ENCODE measurements at regions not wholly inside any gene's neighbourhood (a gene's known extent, or its start where the extent isn't known, plus 50 kb on each side); places are given as distances from the start of the nearest gene placed in this dataset.

- no peak overlapping the region for H2AK5ac ChIP-seq (ENCODE audit: low read depth, low read length)
- H3K4me1 ChIP-seq (replicated peaks in 1 of 4; ENCODE audit: control insufficient read depth in 3 of 4, insufficient read depth in 4 of 4, low read length in 3 of 4), result no peaks in the 10 kb centered on the region
- H2BK5ac ChIP-seq (ENCODE audit: low read depth, low read length), result no peak overlapping the region
- ChIA-PET CTCF (ENCODE audit: partially characterized antibody) (interaction anchor here (0.8 to 1.2 kb wide), 2 partner anchors 11 to 153 kb away, joined by 3 to 5 read pairs; no protein-coding TSS in a partner anchor), POLR2A (ENCODE audit: partially characterized antibody) (no interaction called here)
- H3K27ac ChIP-seq (ENCODE audit: low read depth, low read length), result no peak overlapping the region
- H3K18ac ChIP-seq (ENCODE audit: extremely low read depth, low read length), result no peak overlapping the region
- no peak overlapping the region for H2BK20ac ChIP-seq (ENCODE audit: low read length)
- H3K4me2 ChIP-seq (ENCODE audit: insufficient read depth in 1 of 2, low read depth in 2 of 2, low read length in 2 of 2), result no peak overlapping the region
- H2AFZ ChIP-seq (ENCODE audit: low read length), result 0 out of 2 replicates have a peak overlapping the region, but pooled peaks have one; percentile 29
- no peak overlapping the region for H4K5ac ChIP-seq (ENCODE audit: insufficient read length, low read depth, low read length)
- no peak overlapping the region for H4K91ac ChIP-seq (replicated peaks; ENCODE audit: insufficient read length, low read length)
- H3K79me1 ChIP-seq (ENCODE audit: low read depth, low read length), result no peaks in the 10 kb centered on the region
- H4K20me1 ChIP-seq (replicated peaks in 1 of 2; ENCODE audit: control insufficient read depth in 1 of 2, insufficient read depth in 2 of 2, low read length in 2 of 2), result no peaks in the 10 kb centered on the region
- DNase-seq (ENCODE audit: low read depth in 1 of 2, low spot score in 2 of 2) (no peak), FAIRE-seq (no peak)
- H2BK12ac ChIP-seq (ENCODE audit: low read depth, low read length), result no peak overlapping the region
- no peak overlapping the region for H3K4me3 ChIP-seq (ENCODE audit: extremely low read depth in 1 of 4, insufficient read depth in 2 of 4, low read depth in 3 of 4, low read length in 4 of 4)
- H3K23ac ChIP-seq (ENCODE audit: insufficient read length), result no peak overlapping the region
- no peaks in the 10 kb centered on the region for H3K9me3 ChIP-seq (ENCODE audit: insufficient read depth in 2 of 2, low read depth in 1 of 2, low read length in 1 of 2)
- H3K14ac ChIP-seq (ENCODE audit: insufficient read length), result no peak overlapping the region
- H3K79me2 ChIP-seq (ENCODE audit: control insufficient read depth in 1 of 2, insufficient read depth in 2 of 2, low read length in 2 of 2), result no peaks in the 10 kb centered on the region
- no peak overlapping the region for H3K9ac ChIP-seq (replicated peaks in 1 of 4; ENCODE audit: extremely low read depth in 1 of 4, low read depth in 3 of 4, low read length in 3 of 4)
- H3K27me3 ChIP-seq (replicated peaks in 1 of 4; ENCODE audit: control insufficient read depth in 3 of 4, extremely low read depth in 1 of 4, insufficient read depth in 3 of 4, low read length in 3 of 4), result no peaks in the 10 kb centered on the region
- H3K4ac ChIP-seq (replicated peaks; ENCODE audit: insufficient read length, low read depth, low read length), result no peak overlapping the region
- WGBS, 2 experiments (ENCODE audit: extremely low coverage in 1 of 2, insufficient coverage in 1 of 2, insufficient read length in 1 of 2, insufficient replicate concordance in 2 of 2, low coverage in 1 of 2, low lambda C conversion rate in 2 of 2, missing lambda C conversion rate in 1 of 2), result 95% methylated on average over 4 of the region's 4 CpGs; no CpG with 5 or more reads in 1 of the 2 experiments
- no peak overlapping the region for H2BK15ac ChIP-seq (ENCODE audit: low read length)
- no peak overlapping the region for H2BK120ac ChIP-seq (replicated peaks; ENCODE audit: low read depth, low read length)
- no peak overlapping the region for H3K56ac ChIP-seq (replicated peaks; ENCODE audit: insufficient read length, low read depth, low read length)
- H3K23me2 ChIP-seq (ENCODE audit: low read depth, low read length), result no peaks in the 10 kb centered on the region
- H3K36me3 ChIP-seq (ENCODE audit: control insufficient read depth in 2 of 4, insufficient read depth in 4 of 4, low read length in 3 of 4), result no peaks in the 10 kb centered on the region
- no peak overlapping the region for H4K8ac ChIP-seq (ENCODE audit: extremely low read depth, insufficient read depth, low read length)
- TF ChIP-seq SIX5 (IDR thresholded peaks at IDR 0.05; ENCODE audit: low read depth, low read length) (no peak), TAF1 (IDR thresholded peaks at IDR 0.05; ENCODE audit: low read depth, low read length) (no peak), HDAC6 (IDR thresholded peaks at IDR 0.05; ENCODE audit: low read depth, low read length) (no peak), POU5F1 (IDR thresholded peaks at IDR 0.05; ENCODE audit: low read depth, low read length) (no peak), TEAD4 (IDR thresholded peaks at IDR 0.05; ENCODE audit: low read depth, low read length) (no peak), CBX5 (IDR thresholded peaks at IDR 0.05; ENCODE audit: low read depth, low read length) (no peak), RFX5 (IDR thresholded peaks at IDR 0.05; ENCODE audit: borderline replicate concordance, low read depth, low read length) (no peak), CHD2 (IDR thresholded peaks at IDR 0.05; ENCODE audit: low read length) (no peak), RNF2 (IDR thresholded peaks at IDR 0.05; ENCODE audit: borderline replicate concordance, low read depth, low read length, missing control alignments, poor library complexity, severe bottlenecking) (no peak), ATF3 (IDR thresholded peaks at IDR 0.05; ENCODE audit: insufficient read depth, low read depth, low read length) (no peak), KDM4A (IDR thresholded peaks at IDR 0.05; ENCODE audit: low read depth, low read length, severe bottlenecking) (no peak), POLR2A (IDR thresholded peaks at IDR 0.05; ENCODE audit: control extremely low read depth in 1 of 2, low read depth in 2 of 2, low read length in 2 of 2) (no peak)
- TF ChIP-seq, protein P1, sequence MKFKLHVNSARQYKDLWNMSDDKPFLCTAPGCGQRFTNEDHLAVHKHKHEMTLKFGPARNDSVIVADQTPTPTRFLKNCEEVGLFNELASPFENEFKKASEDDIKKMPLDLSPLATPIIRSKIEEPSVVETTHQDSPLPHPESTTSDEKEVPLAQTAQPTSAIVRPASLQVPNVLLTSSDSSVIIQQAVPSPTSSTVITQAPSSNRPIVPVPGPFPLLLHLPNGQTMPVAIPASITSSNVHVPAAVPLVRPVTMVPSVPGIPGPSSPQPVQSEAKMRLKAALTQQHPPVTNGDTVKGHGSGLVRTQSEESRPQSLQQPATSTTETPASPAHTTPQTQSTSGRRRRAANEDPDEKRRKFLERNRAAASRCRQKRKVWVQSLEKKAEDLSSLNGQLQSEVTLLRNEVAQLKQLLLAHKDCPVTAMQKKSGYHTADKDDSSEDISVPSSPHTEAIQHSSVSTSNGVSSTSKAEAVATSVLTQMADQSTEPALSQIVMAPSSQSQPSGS (IDR thresholded peaks at IDR 0.05; ENCODE audit: low read length), result no peak
These were observed 335.3 kb downstream of the FAM181B start for GRCh38 chr11:82398300-82398815.

Measured in H1 (cell line).